ENCODE measurements at regions not wholly inside any gene's neighbourhood (a gene's known extent, or its start where the extent isn't known, plus 50 kb on each side); places are given as distances from the start of the nearest gene placed in this dataset.

DNA sequence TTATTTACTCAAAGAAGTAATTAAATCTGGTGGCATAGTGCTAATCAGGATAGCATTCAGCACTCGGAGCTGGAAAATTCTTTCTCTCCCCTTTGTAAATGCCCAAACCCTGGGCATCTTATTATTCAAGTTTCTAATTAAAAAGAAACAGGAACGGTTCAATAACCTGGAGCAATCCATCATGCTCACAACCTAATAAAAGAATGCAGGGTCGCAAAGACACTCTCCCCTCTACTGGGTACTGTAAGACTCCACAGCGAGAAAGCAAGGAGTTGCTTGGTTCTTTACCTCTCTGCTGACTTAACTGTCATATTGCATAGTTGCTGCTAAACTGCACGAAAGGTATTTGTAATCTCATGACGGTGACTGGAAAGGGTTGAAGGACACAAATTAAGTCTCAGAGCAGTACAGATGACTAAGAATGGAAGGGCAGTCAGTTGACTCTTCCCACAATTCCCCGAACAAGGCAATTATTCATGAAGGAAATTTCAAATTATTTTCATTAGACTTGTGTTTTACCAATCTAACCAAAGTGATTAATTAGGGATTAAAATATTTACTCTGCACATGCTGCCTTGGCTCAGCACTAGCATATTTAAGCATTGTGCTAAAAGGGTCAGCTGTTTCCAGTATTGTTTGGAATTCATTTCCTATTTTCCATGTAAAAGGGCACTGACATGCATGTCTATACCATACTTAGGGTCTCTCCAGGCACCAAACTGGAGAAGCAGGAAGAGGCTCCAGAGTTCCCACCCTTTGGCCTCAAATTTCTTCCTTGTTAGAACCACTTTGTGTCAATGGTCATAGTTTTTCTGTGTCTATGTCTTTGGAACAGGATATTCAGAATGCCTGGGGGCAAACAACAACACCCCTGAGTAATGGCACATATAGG lies 182.2 kb downstream of the EXOC5 start:
- H3K4me1 Mint-ChIP-seq (ENCODE audit: low read depth): no peaks in the 10 kb centered on the region

GRCh38 chr14:57085801-57086200 lies 182.9 kb downstream of the EXOC5 start:
- Mint-ChIP-seq H3K27ac (ENCODE audit: unreplicated experiment) (no peak overlapping the region), H3K36me3 (ENCODE audit: low read depth) (no peaks in the 10 kb centered on the region), H3K4me3 (ENCODE audit: unreplicated experiment) (no peak overlapping the region), H3K4me1 (ENCODE audit: low read depth) (no peaks in the 10 kb centered on the region), H3K9me3 (ENCODE audit: low read depth) (no peaks in the 10 kb centered on the region), H3K27me3 (ENCODE audit: low read depth) (no peaks in the 10 kb centered on the region)
- no peak for TF ChIP-seq CTCF (IDR thresholded peaks at IDR 0.05)
- no peak for DNase-seq (ENCODE audit: low spot score)

More for the DNA sequence above, 182.2 kb downstream of the EXOC5 start:
- TF ChIP-seq CTCF (IDR thresholded peaks at IDR 0.05): no peak
- H3K36me3 Mint-ChIP-seq (ENCODE audit: low read depth): no peaks in the 10 kb centered on the region
- H3K9me3 Mint-ChIP-seq (ENCODE audit: low read depth): no peaks in the 10 kb centered on the region
- H3K27me3 Mint-ChIP-seq (ENCODE audit: low read depth): no peaks in the 10 kb centered on the region
- no peak for DNase-seq (ENCODE audit: low spot score)
- H3K4me3 Mint-ChIP-seq (ENCODE audit: unreplicated experiment): no peak overlapping the region
- H3K27ac Mint-ChIP-seq (ENCODE audit: unreplicated experiment): no peak overlapping the region

DNA sequence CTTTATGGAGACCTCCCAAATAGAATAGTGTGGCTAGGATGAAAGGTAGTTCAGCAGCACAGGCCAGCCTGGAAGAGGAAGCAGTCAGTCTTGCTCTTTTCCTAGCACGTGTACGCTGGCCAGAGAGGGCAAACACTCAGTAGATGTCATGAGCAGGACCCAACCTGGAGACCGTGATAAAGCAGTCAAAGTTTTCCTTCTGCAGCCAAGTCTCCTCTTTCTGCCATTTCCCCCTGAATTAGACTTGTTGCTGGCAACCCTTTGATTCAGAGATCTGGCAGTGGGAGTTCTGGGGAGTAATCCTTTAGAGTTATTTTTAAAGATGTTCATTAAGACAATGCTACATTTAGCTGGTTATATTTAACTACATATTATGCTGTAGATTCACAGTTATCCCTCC lies 183.7 kb downstream of the EXOC5 start:
- H3K4me3 Mint-ChIP-seq (ENCODE audit: unreplicated experiment): no peak overlapping the region
- no peak for TF ChIP-seq CTCF (IDR thresholded peaks at IDR 0.05)
- H3K9me3 Mint-ChIP-seq (ENCODE audit: low read depth): no peaks in the 10 kb centered on the region
- no peaks in the 10 kb centered on the region for H3K4me1 Mint-ChIP-seq (ENCODE audit: low read depth)
- H3K27me3 Mint-ChIP-seq (ENCODE audit: low read depth): no peaks in the 10 kb centered on the region
- no peak overlapping the region for H3K27ac Mint-ChIP-seq (ENCODE audit: unreplicated experiment)
- H3K36me3 Mint-ChIP-seq (ENCODE audit: low read depth): no peaks in the 10 kb centered on the region
- no peak for DNase-seq (ENCODE audit: low spot score)

DNA sequence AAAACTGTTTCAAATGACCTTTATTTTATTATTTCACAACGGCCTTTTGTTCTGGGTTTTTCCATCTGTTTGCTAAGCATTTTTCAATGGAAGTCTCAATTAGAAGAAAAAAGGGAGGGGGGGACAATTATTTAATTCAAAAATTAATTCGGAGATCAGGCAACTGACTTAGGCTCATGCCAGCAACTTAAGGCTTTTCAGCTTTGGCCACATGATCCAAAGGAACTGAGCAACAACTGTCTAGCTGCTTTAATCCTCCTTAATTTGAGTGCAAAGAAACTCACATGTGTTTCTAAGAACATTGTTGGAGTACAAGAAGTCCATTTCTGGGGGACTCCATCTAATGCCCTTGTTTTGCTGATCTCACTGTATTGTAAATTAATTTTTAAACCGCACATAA lies 188.0 kb downstream of the EXOC5 start:
- Mint-ChIP-seq H3K36me3 (ENCODE audit: low read depth) (no peaks in the 10 kb centered on the region), H3K27ac (ENCODE audit: unreplicated experiment) (no peak overlapping the region), H3K9me3 (ENCODE audit: low read depth) (no peaks in the 10 kb centered on the region), H3K4me1 (ENCODE audit: low read depth) (no peaks in the 10 kb centered on the region), H3K27me3 (ENCODE audit: low read depth) (peaks cover 5% of the 10 kb centered on the region), H3K4me3 (ENCODE audit: unreplicated experiment) (no peak overlapping the region)
- DNase-seq (ENCODE audit: low spot score): no peak
- TF ChIP-seq CTCF (IDR thresholded peaks at IDR 0.05): no peak

GRCh38 chr14:57078054-57078453 lies 190.7 kb downstream of the EXOC5 start:
- Mint-ChIP-seq H3K9me3 (ENCODE audit: low read depth) (no peaks in the 10 kb centered on the region), H3K27ac (ENCODE audit: unreplicated experiment) (no peak overlapping the region), H3K27me3 (ENCODE audit: low read depth) (peaks cover 10% of the 10 kb centered on the region), H3K4me3 (ENCODE audit: unreplicated experiment) (no peak overlapping the region), H3K4me1 (ENCODE audit: low read depth) (no peaks in the 10 kb centered on the region), H3K36me3 (ENCODE audit: low read depth) (no peaks in the 10 kb centered on the region)
- no peak for DNase-seq (ENCODE audit: low spot score)
- no peak for TF ChIP-seq CTCF (IDR thresholded peaks at IDR 0.05)
